ENCODE measurements at regions not wholly inside any gene's neighbourhood (a gene's known extent, or its start where the extent isn't known, plus 50 kb on each side); places are given as distances from the start of the nearest gene placed in this dataset.

DNA sequence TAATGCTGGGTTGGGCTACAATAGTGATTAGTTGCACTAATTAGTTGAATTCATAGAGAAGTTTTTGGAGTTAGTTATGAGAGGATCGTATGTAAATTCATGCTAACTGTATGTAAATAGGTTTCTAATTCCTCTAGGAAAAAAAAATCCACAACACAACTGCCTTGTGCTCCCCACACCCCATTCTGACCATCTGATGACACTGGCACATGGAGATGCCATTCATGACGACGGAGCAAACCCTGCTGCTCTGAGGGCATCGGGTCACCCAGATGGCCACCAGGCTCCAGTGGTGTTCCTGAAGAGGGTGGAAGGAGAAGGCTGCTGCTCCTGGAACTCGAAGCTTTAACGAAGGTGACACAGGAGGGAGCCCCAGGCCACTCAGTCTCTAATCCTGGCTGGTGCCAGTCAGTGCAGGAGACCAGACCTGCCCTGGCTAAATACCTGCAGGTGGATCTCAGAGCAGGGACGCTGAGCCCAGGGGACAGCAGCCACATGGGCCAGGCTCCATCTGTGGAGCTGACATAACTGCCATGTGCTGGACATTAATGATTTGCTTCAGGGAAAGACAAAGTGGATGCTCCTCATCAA is 90.3 kb downstream of the FAM50B start:
- Histone ChIP-seq H3K27ac (ENCODE audit: insufficient read depth, low read depth, low read length, poor library complexity, severe bottlenecking) (no peak overlapping the region), H3K36me3 (ENCODE audit: control insufficient read depth, insufficient read depth, low read length) (no peaks in the 10 kb centered on the region), H3K27me3 (ENCODE audit: control insufficient read depth, insufficient read depth, low read length, poor library complexity, severe bottlenecking) (no peaks in the 10 kb centered on the region), H3K9me3 (ENCODE audit: control insufficient read depth, low read length) (no peaks in the 10 kb centered on the region), H3K4me3 (ENCODE audit: insufficient read depth, low read depth, low read length) (no peak overlapping the region), H3K4me1 (ENCODE audit: control insufficient read depth, insufficient read depth, low read length) (no peaks in the 10 kb centered on the region)
- WGBS, 2 experiments, result 80 to 89% methylated on average over 6 to 7 of the region's 7 CpGs

DNA sequence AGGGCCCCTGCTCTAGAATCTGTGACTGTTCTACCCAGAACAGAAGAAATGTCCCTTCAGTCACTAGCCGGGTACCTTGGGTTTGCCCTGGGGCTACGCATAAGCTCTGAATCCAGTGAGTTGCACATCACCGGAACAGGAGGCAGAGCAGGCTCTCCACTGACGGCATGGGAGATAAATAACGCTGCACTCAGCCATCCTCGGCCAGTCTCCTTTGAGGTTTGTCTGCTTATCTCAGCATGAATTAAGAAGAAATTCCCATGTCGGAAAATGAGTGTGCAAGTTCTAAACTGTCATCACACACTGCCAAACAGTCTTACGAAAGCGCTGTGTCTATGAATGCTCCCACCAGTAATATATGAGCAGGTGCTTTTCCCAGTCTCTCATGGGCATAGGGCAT is 90.8 kb downstream of the FAM50B start:
- no peaks in the 10 kb centered on the region for H3K36me3 ChIP-seq (ENCODE audit: control insufficient read depth, insufficient read depth, low read length)
- no peak overlapping the region for H3K27ac ChIP-seq (ENCODE audit: insufficient read depth, low read depth, low read length, poor library complexity, severe bottlenecking)
- H3K4me3 ChIP-seq (ENCODE audit: insufficient read depth, low read depth, low read length), result no peak overlapping the region
- 94 to 95% methylated on average over 9 of the region's 9 CpGs for WGBS, 2 experiments
- no peaks in the 10 kb centered on the region for H3K4me1 ChIP-seq (ENCODE audit: control insufficient read depth, insufficient read depth, low read length)
- no peaks in the 10 kb centered on the region for H3K9me3 ChIP-seq (ENCODE audit: control insufficient read depth, low read length)
- no peaks in the 10 kb centered on the region for H3K27me3 ChIP-seq (ENCODE audit: control insufficient read depth, insufficient read depth, low read length, poor library complexity, severe bottlenecking)

DNA sequence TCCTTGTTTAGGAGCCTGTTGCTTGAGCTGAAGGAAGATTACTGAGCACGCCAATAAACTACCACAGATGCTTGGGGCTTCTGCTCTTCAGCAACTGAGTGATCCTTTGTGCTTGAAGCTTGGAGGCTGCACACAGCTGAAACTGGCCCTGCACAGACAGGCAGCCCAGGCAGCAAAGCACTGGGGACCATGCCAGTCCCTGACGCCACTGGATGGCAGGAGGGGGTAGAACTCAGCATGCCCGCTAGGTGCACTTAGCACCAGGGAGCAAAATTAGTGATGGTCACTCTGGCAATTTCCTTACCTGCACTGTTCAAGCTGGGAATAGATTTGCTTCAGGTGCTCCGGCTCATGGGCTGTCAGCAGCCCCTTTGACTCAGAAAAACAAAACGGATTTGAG is 91.5 kb downstream of the FAM50B start:
- WGBS, 2 experiments, result 90 to 93% methylated on average over 5 of the region's 5 CpGs
- H3K27me3 ChIP-seq (ENCODE audit: control insufficient read depth, insufficient read depth, low read length, poor library complexity, severe bottlenecking), result no peaks in the 10 kb centered on the region
- no peaks in the 10 kb centered on the region for H3K36me3 ChIP-seq (ENCODE audit: control insufficient read depth, insufficient read depth, low read length)
- no peak overlapping the region for H3K27ac ChIP-seq (ENCODE audit: insufficient read depth, low read depth, low read length, poor library complexity, severe bottlenecking)
- H3K4me3 ChIP-seq (ENCODE audit: insufficient read depth, low read depth, low read length), result no peak overlapping the region
- no peaks in the 10 kb centered on the region for H3K4me1 ChIP-seq (ENCODE audit: control insufficient read depth, insufficient read depth, low read length)
- no peaks in the 10 kb centered on the region for H3K9me3 ChIP-seq (ENCODE audit: control insufficient read depth, low read length)

- no peaks in the 10 kb centered on the region for H3K9me3 ChIP-seq (ENCODE audit: control insufficient read depth, low read length)
- H3K4me3 ChIP-seq (ENCODE audit: insufficient read depth, low read depth, low read length), result no peak overlapping the region
- no peaks in the 10 kb centered on the region for H3K27me3 ChIP-seq (ENCODE audit: control insufficient read depth, insufficient read depth, low read length, poor library complexity, severe bottlenecking)
- H3K27ac ChIP-seq (ENCODE audit: insufficient read depth, low read depth, low read length, poor library complexity, severe bottlenecking), result no peak overlapping the region
- no peaks in the 10 kb centered on the region for H3K36me3 ChIP-seq (ENCODE audit: control insufficient read depth, insufficient read depth, low read length)
- H3K4me1 ChIP-seq (ENCODE audit: control insufficient read depth, insufficient read depth, low read length), result no peaks in the 10 kb centered on the region
- WGBS, 2 experiments, result 91% methylated on average over 12 of the region's 12 CpGs
Observed at GRCh38 chr6:3943331-3943765, 94.2 kb downstream of the FAM50B start.

GRCh38 chr6:3944246-3944645 is 95.1 kb downstream of the FAM50B start:
- no peaks in the 10 kb centered on the region for H3K4me1 ChIP-seq (ENCODE audit: control insufficient read depth, insufficient read depth, low read length)
- 78 to 90% methylated on average over 3 to 5 of the region's 5 CpGs for WGBS, 2 experiments
- no peak overlapping the region for H3K27ac ChIP-seq (ENCODE audit: insufficient read depth, low read depth, low read length, poor library complexity, severe bottlenecking)
- H3K27me3 ChIP-seq (ENCODE audit: control insufficient read depth, insufficient read depth, low read length, poor library complexity, severe bottlenecking), result no peaks in the 10 kb centered on the region
- no peaks in the 10 kb centered on the region for H3K36me3 ChIP-seq (ENCODE audit: control insufficient read depth, insufficient read depth, low read length)
- H3K9me3 ChIP-seq (ENCODE audit: control insufficient read depth, low read length), result no peaks in the 10 kb centered on the region
- no peak overlapping the region for H3K4me3 ChIP-seq (ENCODE audit: insufficient read depth, low read depth, low read length)

GRCh38 chr6:3946778-3947177 is 97.6 kb downstream of the FAM50B start:
- H3K4me3 ChIP-seq (ENCODE audit: insufficient read depth, low read depth, low read length), result no peak overlapping the region
- no peaks in the 10 kb centered on the region for H3K36me3 ChIP-seq (ENCODE audit: control insufficient read depth, insufficient read depth, low read length)
- WGBS, 2 experiments, result 75 to 81% methylated on average over 11 to 12 of the region's 12 CpGs
- no peak overlapping the region for H3K27ac ChIP-seq (ENCODE audit: insufficient read depth, low read depth, low read length, poor library complexity, severe bottlenecking)
- H3K4me1 ChIP-seq (ENCODE audit: control insufficient read depth, insufficient read depth, low read length), result no peaks in the 10 kb centered on the region
- no peaks in the 10 kb centered on the region for H3K27me3 ChIP-seq (ENCODE audit: control insufficient read depth, insufficient read depth, low read length, poor library complexity, severe bottlenecking)
- H3K9me3 ChIP-seq (ENCODE audit: control insufficient read depth, low read length), result no peaks in the 10 kb centered on the region

DNA sequence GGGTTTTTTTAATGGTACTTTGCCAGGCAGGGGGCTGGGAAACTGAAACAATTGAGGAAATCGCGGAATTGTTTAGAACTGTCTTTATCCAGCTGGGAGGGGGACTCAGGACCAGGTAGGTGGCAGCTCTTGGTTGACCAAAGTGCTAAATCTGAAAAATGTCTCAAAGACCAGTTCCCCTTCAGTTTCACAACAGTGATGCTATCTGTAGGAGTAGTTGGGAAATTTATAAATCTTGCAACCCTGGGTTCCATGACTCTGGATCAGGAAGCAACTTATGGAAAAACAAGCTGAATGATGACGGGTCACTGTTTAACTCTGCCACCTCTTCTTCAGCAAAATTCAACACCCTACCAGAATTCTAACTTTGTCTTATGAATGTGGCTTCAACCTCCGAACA is 99.7 kb downstream of the FAM50B start:
- H3K27ac ChIP-seq (ENCODE audit: insufficient read depth, low read depth, low read length, poor library complexity, severe bottlenecking), result no peak overlapping the region
- H3K27me3 ChIP-seq (ENCODE audit: control insufficient read depth, insufficient read depth, low read length, poor library complexity, severe bottlenecking), result no peaks in the 10 kb centered on the region
- no peaks in the 10 kb centered on the region for H3K4me1 ChIP-seq (ENCODE audit: control insufficient read depth, insufficient read depth, low read length)
- no peaks in the 10 kb centered on the region for H3K36me3 ChIP-seq (ENCODE audit: control insufficient read depth, insufficient read depth, low read length)
- WGBS, 2 experiments, result 86 to 87% methylated on average over 4 of the region's 4 CpGs
- no peak overlapping the region for H3K4me3 ChIP-seq (ENCODE audit: insufficient read depth, low read depth, low read length)
- no peaks in the 10 kb centered on the region for H3K9me3 ChIP-seq (ENCODE audit: control insufficient read depth, low read length)

DNA sequence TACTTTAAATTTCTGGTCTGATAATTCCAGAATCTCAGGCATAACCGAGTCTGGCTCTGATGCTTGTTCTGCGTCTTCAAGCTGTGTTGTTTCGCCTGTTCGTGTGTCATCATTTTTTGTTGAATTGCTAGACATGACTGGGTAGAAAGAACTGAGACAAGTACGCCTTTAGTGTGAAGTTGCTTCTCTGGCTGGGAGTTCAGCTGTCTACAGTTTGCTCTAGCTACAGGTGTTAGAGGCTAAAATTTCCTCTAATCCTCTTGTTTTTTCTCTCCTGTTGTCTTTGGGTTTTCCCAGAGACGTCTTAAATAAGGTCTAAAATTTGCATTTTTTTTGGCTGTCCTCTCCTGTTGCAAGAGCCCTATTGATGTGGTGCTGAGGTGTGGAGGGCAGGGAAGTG is 100.3 kb downstream of the FAM50B start:
- Histone ChIP-seq H3K4me3 (ENCODE audit: insufficient read depth, low read depth, low read length) (no peak overlapping the region), H3K27ac (ENCODE audit: insufficient read depth, low read depth, low read length, poor library complexity, severe bottlenecking) (no peak overlapping the region), H3K9me3 (ENCODE audit: control insufficient read depth, low read length) (no peaks in the 10 kb centered on the region), H3K36me3 (ENCODE audit: control insufficient read depth, insufficient read depth, low read length) (no peaks in the 10 kb centered on the region), H3K4me1 (ENCODE audit: control insufficient read depth, insufficient read depth, low read length) (no peaks in the 10 kb centered on the region), H3K27me3 (ENCODE audit: control insufficient read depth, insufficient read depth, low read length, poor library complexity, severe bottlenecking) (no peaks in the 10 kb centered on the region)
- 81 to 86% methylated on average over 6 of the region's 6 CpGs for WGBS, 2 experiments

GRCh38 chr6:3956054-3956453 is 106.9 kb downstream of the FAM50B start:
- Histone ChIP-seq H3K9me3 (ENCODE audit: control insufficient read depth, low read length) (no peaks in the 10 kb centered on the region), H3K36me3 (ENCODE audit: control insufficient read depth, insufficient read depth, low read length) (no peaks in the 10 kb centered on the region), H3K4me3 (ENCODE audit: insufficient read depth, low read depth, low read length) (no peak overlapping the region), H3K4me1 (ENCODE audit: control insufficient read depth, insufficient read depth, low read length) (no peaks in the 10 kb centered on the region), H3K27me3 (ENCODE audit: control insufficient read depth, insufficient read depth, low read length, poor library complexity, severe bottlenecking) (no peaks in the 10 kb centered on the region), H3K27ac (ENCODE audit: insufficient read depth, low read depth, low read length, poor library complexity, severe bottlenecking) (no peak overlapping the region)
- 85 to 98% methylated on average over 1 of the region's 1 CpG for WGBS, 2 experiments

DNA sequence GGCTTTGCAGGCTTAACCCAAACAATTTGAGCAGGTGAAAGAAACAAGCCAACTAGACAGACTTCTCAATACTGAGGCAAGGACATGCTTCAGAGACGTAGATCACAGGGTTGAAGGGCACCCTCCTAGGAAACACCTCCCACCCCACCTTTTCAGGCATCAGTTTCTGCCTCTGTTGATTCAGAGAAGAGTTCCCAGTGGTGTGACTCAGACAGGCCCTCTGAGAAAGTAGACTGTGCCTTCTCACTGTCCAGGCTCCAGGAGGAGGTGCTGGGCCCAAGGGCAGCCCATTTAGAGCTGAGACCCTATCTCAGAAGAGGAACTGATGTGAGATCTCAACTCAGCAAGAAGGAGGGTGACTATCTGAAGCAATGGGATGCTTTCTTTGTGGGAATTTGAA is 108.1 kb downstream of the FAM50B start:
- H3K9me3 ChIP-seq (ENCODE audit: control insufficient read depth, low read length), result no peaks in the 10 kb centered on the region
- no peaks in the 10 kb centered on the region for H3K4me1 ChIP-seq (ENCODE audit: control insufficient read depth, insufficient read depth, low read length)
- H3K27ac ChIP-seq (ENCODE audit: insufficient read depth, low read depth, low read length, poor library complexity, severe bottlenecking), result no peak overlapping the region
- no peaks in the 10 kb centered on the region for H3K27me3 ChIP-seq (ENCODE audit: control insufficient read depth, insufficient read depth, low read length, poor library complexity, severe bottlenecking)
- no peaks in the 10 kb centered on the region for H3K36me3 ChIP-seq (ENCODE audit: control insufficient read depth, insufficient read depth, low read length)
- 78% methylated on average over 1 of the region's 1 CpG for WGBS, 2 experiments
- H3K4me3 ChIP-seq (ENCODE audit: insufficient read depth, low read depth, low read length), result no peak overlapping the region

DNA sequence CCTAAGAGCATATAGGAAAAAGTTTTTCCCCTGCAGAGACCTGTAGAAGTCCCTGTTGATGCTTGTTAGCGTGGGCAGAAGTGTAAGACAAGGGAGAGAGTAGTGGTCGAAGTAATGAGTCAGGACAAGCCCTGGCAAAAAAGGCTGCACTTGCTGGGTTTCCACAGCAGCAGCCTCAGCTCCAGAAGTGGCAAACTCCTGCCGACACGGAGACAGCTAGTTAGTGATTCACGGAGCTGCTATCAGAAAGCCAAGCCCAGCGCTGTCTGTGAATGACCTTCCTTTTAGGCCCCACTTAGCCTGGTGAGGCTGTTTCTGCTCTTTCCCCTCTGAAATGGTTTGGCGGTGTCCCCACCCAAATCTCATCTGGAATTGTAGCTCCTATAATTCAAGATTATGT is 109.1 kb downstream of the FAM50B start:
- Histone ChIP-seq H3K4me1 (ENCODE audit: control insufficient read depth, insufficient read depth, low read length) (no peaks in the 10 kb centered on the region), H3K9me3 (ENCODE audit: control insufficient read depth, low read length) (no peaks in the 10 kb centered on the region), H3K4me3 (ENCODE audit: insufficient read depth, low read depth, low read length) (no peak overlapping the region), H3K27me3 (ENCODE audit: control insufficient read depth, insufficient read depth, low read length, poor library complexity, severe bottlenecking) (no peaks in the 10 kb centered on the region), H3K27ac (ENCODE audit: insufficient read depth, low read depth, low read length, poor library complexity, severe bottlenecking) (no peak overlapping the region), H3K36me3 (ENCODE audit: control insufficient read depth, insufficient read depth, low read length) (no peaks in the 10 kb centered on the region)
- 90 to 92% methylated on average over 7 of the region's 7 CpGs for WGBS, 2 experiments

Data from ectodermal cell (in vitro differentiated cells).